IMR-90 (cell line): ENCODE measurements at regions not wholly inside any gene's neighbourhood (a gene's known extent, or its start where the extent isn't known, plus 50 kb on each side); places are given as distances from the start of the nearest gene placed in this dataset.

ENCODE experiments used
- ATAC-seq: fragments of 200-7000 bp; cut with Tn5 transposase; 2 replicates; pipeline ENCODE4 v1.9.1; 2020; ENCODE audit warnings: low read depth, mild to moderate bottlenecking, moderate library complexity
- BruUV-seq: library from RNA; stranded (reverse); fragments of 400-500 nt; replicated peaks from 2 replicates; lab custom pipeline; 2021; lab: Mats Ljungman, UMichigan
- CTCF ChIA-PET: fragments of 300-600 bp; formaldehyde crosslinking; extraction: SDS; loops from one replicate; lab custom pipeline; 2021; ENCODE audit warnings: antibody characterized with exemption; lab: Yijun Ruan, JAX
- POLR2A ChIA-PET: fragments of 300-600 bp; sonication (Branson Sonifier 250); formaldehyde crosslinking; loops from one replicate; lab custom pipeline; 2022; ENCODE audit warnings: antibody characterized with exemption; ENCODE audit not compliant: unreplicated experiment; lab: Charles Lee
- DNase-seq: peaks from one replicate; pipeline ENCODE4 v3.0.0; 2013
- H2AFZ ChIP-seq: replicated peaks from 2 replicates; pipeline ENCODE3; 2013; ENCODE audit warnings: low read length, mild to moderate bottlenecking; ENCODE audit not compliant: poor library complexity
- H2AK5ac ChIP-seq: 2 replicates; pipeline ENCODE4 v1.6.1; 2013; ENCODE audit warnings: low read depth, low read length, inconsistent platforms
- H2AK9ac ChIP-seq: replicated peaks from 2 replicates; pipeline ENCODE3; 2013; ENCODE audit warnings: mild to moderate bottlenecking, low read depth, low read length, moderate library complexity; ENCODE audit not compliant: poor library complexity
- H2BK120ac ChIP-seq: 2 replicates; pipeline ENCODE4 v1.6.1; 2013; ENCODE audit warnings: low read depth, low read length, inconsistent platforms
- H2BK15ac ChIP-seq: 3 replicates; pipeline ENCODE4 v1.6.1; 2013; ENCODE audit warnings: low read depth, low read length, inconsistent platforms
- H2BK20ac ChIP-seq: 2 replicates; pipeline ENCODE4 v1.6.1; 2013; ENCODE audit warnings: low read depth, mild to moderate bottlenecking, inconsistent platforms, low read length, moderate library complexity
- H2BK5ac ChIP-seq: 2 replicates; pipeline ENCODE4 v1.6.1; 2013; ENCODE audit warnings: mild to moderate bottlenecking, low read depth, low read length, inconsistent platforms; ENCODE audit not compliant: poor library complexity, severe bottlenecking
- H3K14ac ChIP-seq: replicated peaks from 2 replicates; pipeline ENCODE4 v1.6.1; 2013; ENCODE audit warnings: low read depth, low read length, inconsistent platforms
- H3K18ac ChIP-seq: 2 replicates; pipeline ENCODE4 v1.6.1; 2013; ENCODE audit warnings: low read depth, low read length, control low read depth
- H3K23ac ChIP-seq: 2 replicates; pipeline ENCODE4 v1.6.1; 2013; ENCODE audit warnings: low read depth, low read length, inconsistent platforms
- H3K27ac ChIP-seq: 2 replicates; pipeline ENCODE4 v1.5.1; 2013; ENCODE audit warnings: mild to moderate bottlenecking, control low read depth, low read length; ENCODE audit not compliant: insufficient read depth
- H3K27me3 ChIP-seq: 2 replicates; pipeline ENCODE4 v1.6.1; 2013; ENCODE audit warnings: low read length; ENCODE audit not compliant: control insufficient read depth, insufficient read depth
- H3K36me3 ChIP-seq: 2 replicates; pipeline ENCODE4 v1.6.1; 2013; ENCODE audit warnings: low read length, mixed read lengths; ENCODE audit not compliant: control insufficient read depth, insufficient read depth
- H3K4ac ChIP-seq: 2 replicates; pipeline ENCODE4 v1.6.1; 2013; ENCODE audit warnings: low read depth, low read length, inconsistent platforms
- H3K4me1 ChIP-seq: 2 replicates; pipeline ENCODE4 v1.6.1; 2013; ENCODE audit warnings: low read length, mixed read lengths; ENCODE audit not compliant: control insufficient read depth, insufficient read depth
- H3K4me2 ChIP-seq: 2 replicates; pipeline ENCODE4 v1.6.1; 2013; ENCODE audit warnings: low read depth, mild to moderate bottlenecking, control low read depth, low read length, moderate library complexity
- H3K4me3 ChIP-seq: 2 replicates; pipeline ENCODE4 v1.5.1; 2013; ENCODE audit warnings: low read depth, mild to moderate bottlenecking, control low read depth, low read length, moderate library complexity; ENCODE audit not compliant: insufficient read depth
- H3K56ac ChIP-seq: 2 replicates; pipeline ENCODE4 v1.6.1; 2013; ENCODE audit warnings: low read length, inconsistent platforms; ENCODE audit not compliant: insufficient read depth; ENCODE audit errors: extremely low read depth
- H3K79me1 ChIP-seq, 2 experiments: 2 replicates each; pipeline ENCODE4 v1.6.1; 2013; ENCODE audit warnings: low read length in 2 of 2, inconsistent platforms in 1 of 2, low read depth in 1 of 2
- H3K9ac ChIP-seq: 2 replicates; pipeline ENCODE4 v1.6.1; 2013; ENCODE audit warnings: low read depth, low read length, control low read depth
- H3K9me1 ChIP-seq: 2 replicates; pipeline ENCODE4 v1.6.1; 2013; ENCODE audit warnings: low read length, inconsistent platforms; ENCODE audit not compliant: insufficient read depth
- H3K9me3 ChIP-seq: 2 replicates; pipeline ENCODE4 v1.6.1; 2013; ENCODE audit warnings: low read length; ENCODE audit not compliant: control insufficient read depth, insufficient read depth
- H4K20me1 ChIP-seq: 2 replicates; pipeline ENCODE4 v1.6.1; 2013; ENCODE audit warnings: low read length, inconsistent platforms; ENCODE audit not compliant: insufficient read depth
- H4K5ac ChIP-seq: 2 replicates; pipeline ENCODE4 v1.6.1; 2013; ENCODE audit warnings: mild to moderate bottlenecking, low read depth, low read length, control low read depth
- H4K8ac ChIP-seq, 2 experiments: 2 replicates each; pipeline ENCODE4 v1.6.1; 2013; ENCODE audit warnings: low read depth in 2 of 2, low read length in 2 of 2, control low read depth in 1 of 2, inconsistent platforms in 1 of 2
- H4K91ac ChIP-seq: 2 replicates; pipeline ENCODE4 v1.6.1; 2013; ENCODE audit warnings: low read depth, low read length, inconsistent platforms; ENCODE audit not compliant: insufficient read depth
- BHLHE40 ChIP-seq: fragments of 150-350 bp; IDR thresholded peaks from 2 replicates; pipeline ENCODE4 v1.6.1; 2016; ENCODE audit warnings: mild to moderate bottlenecking, low read depth, low read length
- CEBPB ChIP-seq: IDR thresholded peaks from 2 replicates; pipeline ENCODE4 v1.6.1; 2012; ENCODE audit warnings: low read depth, low read length, improper control_type of control experiment
- CHD1 ChIP-seq: IDR thresholded peaks from 2 replicates; pipeline ENCODE4 v1.6.1; 2012; ENCODE audit warnings: low read depth, low read length, improper control_type of control experiment
- CTCF ChIP-seq: conservative IDR thresholded peaks from 2 replicates; pipeline ENCODE4 v1.5.1; 2012; ENCODE audit warnings: mild to moderate bottlenecking, low read depth, low read length, improper control_type of control experiment
- FOS ChIP-seq: fragments of 150-350 bp; IDR thresholded peaks from 2 replicates; pipeline ENCODE4 v1.6.1; 2016; ENCODE audit warnings: low read depth, low read length
- MAFK ChIP-seq: IDR thresholded peaks from 2 replicates; pipeline ENCODE4 v1.6.1; 2012; ENCODE audit warnings: low read depth, low read length, improper control_type of control experiment
- MAZ ChIP-seq: IDR thresholded peaks from 2 replicates; pipeline ENCODE4 v1.6.1; 2012; ENCODE audit warnings: low read depth, mild to moderate bottlenecking, low read length, improper control_type of control experiment, moderate library complexity, borderline replicate concordance
- MXI1 ChIP-seq: IDR thresholded peaks from 2 replicates; pipeline ENCODE4 v1.6.1; 2012; ENCODE audit warnings: low read depth, mild to moderate bottlenecking, low read length, moderate library complexity, borderline replicate concordance
- NFE2L2 ChIP-seq: fragments of 150-350 bp; IDR thresholded peaks from 2 replicates; pipeline ENCODE4 v1.6.1; 2016; ENCODE audit warnings: low read depth, mild to moderate bottlenecking, low read length
- RAD21 ChIP-seq: IDR thresholded peaks from 2 replicates; pipeline ENCODE4 v1.6.1; 2012; ENCODE audit warnings: low read length, improper control_type of control experiment
- RCOR1 ChIP-seq: IDR thresholded peaks from 2 replicates; pipeline ENCODE4 v1.6.1; 2012; ENCODE audit warnings: mild to moderate bottlenecking, low read length, improper control_type of control experiment; ENCODE audit not compliant: insufficient replicate concordance
- RFX5 ChIP-seq: IDR thresholded peaks from 2 replicates; pipeline ENCODE4 v1.8.0; 2012; ENCODE audit warnings: low read depth, mild to moderate bottlenecking, low read length, moderate library complexity
- SMC3 ChIP-seq: fragments of 150-350 bp; IDR thresholded peaks from 2 replicates; pipeline ENCODE4 v1.6.1; 2016; ENCODE audit warnings: low read depth, mild to moderate bottlenecking, antibody characterized with exemption, low read length, moderate library complexity
- WGBS, 2 experiments: methylation state at CpG; one replicate each; pipeline versions ENCODE4 v1.1.5 to v1.1.7; 2013; ENCODE audit warnings: missing lambda C conversion rate in 2 of 2; ENCODE audit not compliant: insufficient read length in 1 of 2; ENCODE audit errors: extremely low coverage in 2 of 2; 5-methylcytosine and 5-hydroxymethylcytosine counted together
- dilution Hi-C: fragments of 300-500 bp; cut with HindIII; formaldehyde crosslinking; loops from one replicate; pipeline ENCODE4 v1.14.3; 2018; ENCODE audit warnings: low sequenced_read_pairs; ENCODE audit not compliant: unreplicated experiment
- in situ Hi-C: fragments of 300-500 bp; cut with MboI; formaldehyde crosslinking; loops from 3 replicates; pipeline ENCODE4 v1.14.3; 2019; ENCODE audit warnings: low sequenced_read_pairs, inconsistent platforms, mixed read lengths
- intact Hi-C: fragments of 100-400 bp; cut with micrococcal nuclease; formaldehyde crosslinking; loops from 2 replicates; pipeline ENCODE4 v1.10.0; 2022

GRCh38 chr2:167750675-167751074, 496.7 kb downstream of the STK39 start:
- H4K8ac ChIP-seq: no peak overlapping the region
- H3K36me3 ChIP-seq: no peaks in the 10 kb centered on the region
- no peaks in the 10 kb centered on the region for H3K9me1 ChIP-seq
- no CpG with 5 or more reads among the region's 3 CpGs for WGBS, 2 experiments
- no peak for ATAC-seq
- no peak overlapping the region for H4K91ac ChIP-seq
- in situ Hi-C loops (no loop called here), intact Hi-C loops (no loop called here), dilution Hi-C loops (no loop called here)
- no peak overlapping the region for H2BK15ac ChIP-seq
- ChIA-PET POLR2A (no interaction called here), CTCF (interaction anchor here (0.6 kb wide), 1 partner anchor 113 kb away, joined by 3 read pairs; no protein-coding TSS in a partner anchor)
- H3K23ac ChIP-seq: no peak overlapping the region
- H2AK9ac ChIP-seq: no peak overlapping the region
- H2BK20ac ChIP-seq: no peak overlapping the region
- no peak overlapping the region for H3K14ac ChIP-seq
- no peak overlapping the region for H3K27ac ChIP-seq
- H4K20me1 ChIP-seq: no peaks in the 10 kb centered on the region
- no peak overlapping the region for H2AFZ ChIP-seq
- no peaks in the 10 kb centered on the region for H3K79me1 ChIP-seq
- no peak overlapping the region for H4K5ac ChIP-seq
- TF ChIP-seq MAFK: no peak
- no peak for TF ChIP-seq CEBPB
- no peak for TF ChIP-seq BHLHE40
- no peak for TF ChIP-seq RFX5
- no peak for TF ChIP-seq CHD1
- TF ChIP-seq CTCF: no peak
- no peak for TF ChIP-seq RCOR1
- TF ChIP-seq MAZ: no peak
- no peak for TF ChIP-seq SMC3
- TF ChIP-seq FOS: no peak
- TF ChIP-seq RAD21: no peak
- TF ChIP-seq NFE2L2: no peak
- no peak for TF ChIP-seq MXI1
- no TSS peak for BruUV-seq
- H2AK5ac ChIP-seq: no peak overlapping the region
- H3K56ac ChIP-seq: no peak overlapping the region
- H3K18ac ChIP-seq: no peak overlapping the region
- H2BK5ac ChIP-seq: no peak overlapping the region
- H3K4me2 ChIP-seq: no peak overlapping the region
- H2BK120ac ChIP-seq: no peak overlapping the region
- no peak overlapping the region for H3K4ac ChIP-seq
- H3K4me3 ChIP-seq: no peak overlapping the region
- no peaks in the 10 kb centered on the region; the same call in 1 of the 2 replicates for H3K9me3 ChIP-seq
- no peak for DNase-seq
- no peaks in the 10 kb centered on the region; the same call in 1 of the 2 replicates for H3K27me3 ChIP-seq
- no peak overlapping the region for H3K9ac ChIP-seq
- no peaks in the 10 kb centered on the region for H3K4me1 ChIP-seq
